ENCODE measurements at regions not wholly inside any gene's neighbourhood (a gene's known extent, or its start where the extent isn't known, plus 50 kb on each side); places are given as distances from the start of the nearest gene placed in this dataset.

DNA sequence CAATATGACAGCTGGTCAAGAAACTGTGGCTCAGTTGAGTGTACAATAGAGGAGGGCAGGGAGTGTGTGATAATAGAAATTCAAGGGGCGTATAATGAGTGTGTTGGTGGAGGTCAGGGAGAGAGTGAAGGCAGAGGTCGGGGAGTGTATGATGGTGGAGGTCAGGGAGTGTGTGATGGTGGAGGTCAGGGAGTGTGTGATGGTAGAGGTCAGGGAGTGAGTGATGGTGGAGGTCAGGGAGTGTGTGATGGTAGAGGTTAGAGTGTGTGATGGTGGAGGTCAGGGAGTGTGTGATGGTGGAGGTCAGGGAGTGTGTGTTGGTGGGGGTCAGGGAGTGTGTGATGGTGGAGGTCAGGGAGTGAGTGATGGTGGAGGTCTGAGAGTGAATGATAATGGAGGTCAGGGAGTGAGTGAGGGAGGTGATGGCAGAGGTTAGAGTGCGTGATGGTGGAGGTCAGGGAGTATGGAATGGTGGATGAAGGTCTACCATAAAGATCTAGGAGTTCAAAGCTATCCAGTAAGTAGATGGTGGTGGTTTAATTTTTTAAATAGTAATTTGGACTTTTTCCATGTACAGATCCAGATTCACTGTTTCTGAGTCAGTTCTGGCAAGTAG, 57.7 kb upstream of the TNS3 start:
- Histone ChIP-seq H3K27ac (peak overlapping the region; percentile 68 to 85 (median 82)), H3K9me3 (no peaks in the 10 kb centered on the region), H3K4me3 (replicated peaks in 1 of 3) (no peak overlapping the region), H3K4me1 (peaks cover 27 to 55% of the 10 kb centered on the region in 2 donors), H3K36me3 (no peaks in the 10 kb centered on the region), H3K27me3 (no peaks in the 10 kb centered on the region)
- TF ChIP-seq, protein P1, sequence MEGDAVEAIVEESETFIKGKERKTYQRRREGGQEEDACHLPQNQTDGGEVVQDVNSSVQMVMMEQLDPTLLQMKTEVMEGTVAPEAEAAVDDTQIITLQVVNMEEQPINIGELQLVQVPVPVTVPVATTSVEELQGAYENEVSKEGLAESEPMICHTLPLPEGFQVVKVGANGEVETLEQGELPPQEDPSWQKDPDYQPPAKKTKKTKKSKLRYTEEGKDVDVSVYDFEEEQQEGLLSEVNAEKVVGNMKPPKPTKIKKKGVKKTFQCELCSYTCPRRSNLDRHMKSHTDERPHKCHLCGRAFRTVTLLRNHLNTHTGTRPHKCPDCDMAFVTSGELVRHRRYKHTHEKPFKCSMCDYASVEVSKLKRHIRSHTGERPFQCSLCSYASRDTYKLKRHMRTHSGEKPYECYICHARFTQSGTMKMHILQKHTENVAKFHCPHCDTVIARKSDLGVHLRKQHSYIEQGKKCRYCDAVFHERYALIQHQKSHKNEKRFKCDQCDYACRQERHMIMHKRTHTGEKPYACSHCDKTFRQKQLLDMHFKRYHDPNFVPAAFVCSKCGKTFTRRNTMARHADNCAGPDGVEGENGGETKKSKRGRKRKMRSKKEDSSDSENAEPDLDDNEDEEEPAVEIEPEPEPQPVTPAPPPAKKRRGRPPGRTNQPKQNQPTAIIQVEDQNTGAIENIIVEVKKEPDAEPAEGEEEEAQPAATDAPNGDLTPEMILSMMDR (IDR thresholded peaks at IDR 0.05), result no peak
- TF ChIP-seq POLR2A (IDR thresholded peaks at IDR 0.05), result no peak
- 90 to 94% methylated on average over 3 of the region's 3 CpGs for WGBS, 2 donors
- DNase-seq, result no peak
- intact Hi-C loops (cut with DNase I), result no loop called here

DNA sequence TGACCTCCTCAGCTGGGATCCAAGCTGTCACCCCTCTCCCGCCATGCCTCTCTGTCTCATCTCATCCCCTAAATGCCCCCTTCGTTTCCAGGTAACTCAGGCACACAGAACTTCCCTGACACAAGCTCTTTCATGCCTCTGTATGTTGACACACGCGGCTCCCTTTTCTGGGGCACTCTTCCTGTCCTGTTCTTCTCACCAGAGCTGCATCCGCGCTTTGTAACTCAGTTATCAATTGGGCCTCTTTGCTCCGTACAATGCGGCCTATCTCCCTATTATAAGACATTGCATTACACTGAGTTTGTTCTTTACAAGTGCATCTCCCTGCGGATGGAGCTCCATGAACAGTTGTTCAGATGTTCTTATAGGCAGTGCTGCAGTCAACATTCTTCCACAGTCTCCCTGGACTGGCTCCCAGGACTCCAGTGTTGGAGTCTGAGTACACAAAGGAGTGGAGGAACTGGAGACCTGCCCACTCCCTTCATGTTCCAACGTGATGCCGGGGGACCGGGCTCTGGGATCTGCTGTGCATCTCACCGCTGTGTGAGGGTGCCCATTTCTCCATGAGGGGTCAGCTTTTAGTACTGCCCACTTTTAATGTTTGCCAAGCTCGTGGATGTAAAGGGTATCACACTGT, 56.9 kb upstream of the TNS3 start:
- Histone ChIP-seq H3K27me3 (no peaks in the 10 kb centered on the region), H3K36me3 (no peaks in the 10 kb centered on the region), H3K4me3 (replicated peaks in 1 of 3) (no peak overlapping the region), H3K4me1 (peaks cover 27 to 55% of the 10 kb centered on the region in 2 donors), H3K9me3 (no peaks in the 10 kb centered on the region), H3K27ac (peak overlapping the region in 2 of 3 donors; percentile 0 to 4)
- intact Hi-C loops (cut with DNase I), result no loop called here
- peak; percentile 91 to 94 for DNase-seq
- no peak for TF ChIP-seq POLR2A (IDR thresholded peaks at IDR 0.05)
- TF ChIP-seq, protein P1 (IDR thresholded peaks at IDR 0.05), result no peak
- WGBS, 2 donors, result 57 to 61% methylated on average over 14 of the region's 14 CpGs

DNA sequence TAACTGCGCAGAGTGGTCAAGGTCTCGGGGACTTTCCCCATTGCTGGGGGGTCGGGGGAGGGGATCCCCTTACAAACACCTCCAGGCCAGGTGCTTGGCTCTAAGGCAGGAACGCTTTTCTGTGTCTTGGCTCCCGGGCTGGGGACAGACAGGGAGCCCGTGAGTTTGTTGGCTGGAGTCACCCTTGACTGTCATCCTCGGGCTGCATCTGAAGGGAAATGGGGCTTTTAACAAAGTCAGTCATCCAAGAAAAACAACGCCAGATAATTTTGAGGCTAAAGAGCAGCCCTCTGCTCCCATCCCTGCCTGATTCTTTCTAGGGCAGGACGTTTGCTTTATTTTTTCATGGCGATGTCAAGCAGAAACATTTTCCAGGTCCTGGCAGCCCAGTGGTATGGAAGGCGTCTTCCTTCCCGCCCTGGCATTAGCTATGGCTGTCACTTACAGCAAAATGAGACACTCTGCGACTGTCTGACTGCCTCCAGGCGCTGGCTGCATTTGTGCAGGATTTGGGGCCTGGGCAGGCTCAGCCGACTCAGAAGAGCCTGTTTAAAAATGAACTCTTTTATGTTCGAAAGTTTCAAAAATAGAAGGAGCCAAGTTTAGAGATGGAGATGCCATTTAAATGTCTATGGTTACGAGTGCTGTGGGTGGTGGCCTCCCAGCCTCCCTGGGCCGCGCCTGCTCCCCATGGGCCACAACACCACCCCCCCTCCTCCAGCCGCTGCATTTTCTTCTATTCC, 54.7 kb upstream of the TNS3 start:
- no peaks in the 10 kb centered on the region for H3K27me3 ChIP-seq
- H3K36me3 ChIP-seq, result no peaks in the 10 kb centered on the region
- TF ChIP-seq POLR2A (IDR thresholded peaks at IDR 0.05), result no peak
- TF ChIP-seq, protein P1 (IDR thresholded peaks at IDR 0.05), result no peak
- WGBS, 2 donors, result 69 to 72% methylated on average over 20 of the region's 20 CpGs
- intact Hi-C loops (cut with DNase I), result no loop called here
- H3K4me3 ChIP-seq (replicated peaks in 1 of 3), result no peak overlapping the region
- H3K4me1 ChIP-seq, result peaks cover 26 to 49% of the 10 kb centered on the region in 2 donors
- peak in 1 of 2 donors; percentile 18 for DNase-seq
- H3K9me3 ChIP-seq, result no peaks in the 10 kb centered on the region
- peak overlapping the region in 2 of 3 donors; percentile 9 to 28 for H3K27ac ChIP-seq

DNA sequence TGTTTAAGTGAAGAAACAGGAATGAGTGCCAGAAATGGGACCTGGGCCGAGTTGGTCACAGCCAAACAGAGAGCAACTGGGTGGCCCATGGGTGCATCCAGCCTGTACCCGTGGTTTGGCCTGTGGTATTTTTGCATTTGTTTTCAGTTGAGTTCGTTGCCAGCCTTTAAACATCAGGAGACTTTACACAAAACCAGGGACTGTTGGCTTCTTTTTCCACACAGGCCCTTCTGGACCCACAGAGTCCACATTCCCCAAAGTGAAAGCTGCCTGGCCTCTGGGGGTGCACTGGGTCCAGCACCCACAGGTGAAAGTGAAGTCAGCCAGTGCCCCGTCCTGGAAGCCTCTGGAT, 54.1 kb upstream of the TNS3 start:
- H3K4me3 ChIP-seq (replicated peaks in 1 of 3), result no peak overlapping the region
- no peaks in the 10 kb centered on the region for H3K9me3 ChIP-seq
- peaks cover 20 to 44% of the 10 kb centered on the region in 2 donors for H3K4me1 ChIP-seq
- H3K27ac ChIP-seq, result peak overlapping the region in 2 of 3 donors; percentile 9 to 28
- no peak for DNase-seq
- TF ChIP-seq, protein P1 (IDR thresholded peaks at IDR 0.05), result no peak
- TF ChIP-seq POLR2A (IDR thresholded peaks at IDR 0.05), result no peak
- no peaks in the 10 kb centered on the region for H3K27me3 ChIP-seq
- 56 to 82% methylated on average over 3 to 4 of the region's 4 CpGs for WGBS, 2 donors
- intact Hi-C loops (cut with DNase I), result no loop called here
- no peaks in the 10 kb centered on the region for H3K36me3 ChIP-seq
